Testis (tissue), 2 donors: ENCODE measurements at regions not wholly inside any gene's neighbourhood (a gene's known extent, or its start where the extent isn't known, plus 50 kb on each side); places are given as distances from the start of the nearest gene placed in this dataset.

Experiments
- CTCF ChIP-seq, 3 experiments: fragments of 450-650 bp in 2 of 3; fragments of 200-600 bp in 1 of 3; sonication (generic) in 1 of 3; IDR thresholded peaks; one replicate each; pipeline ENCODE4 v1.5.1; 2016 to 2019; ENCODE audit warnings: antibody characterized with exemption in 3 of 3, mild to moderate bottlenecking in 2 of 3, moderate library complexity in 1 of 3
- POLR2A ChIP-seq: fragments of 450-650 bp; IDR thresholded peaks from one replicate; pipeline ENCODE4 v1.6.1; 2017; ENCODE audit warnings: antibody characterized with exemption, mild to moderate bottlenecking, moderate library complexity

DNA sequence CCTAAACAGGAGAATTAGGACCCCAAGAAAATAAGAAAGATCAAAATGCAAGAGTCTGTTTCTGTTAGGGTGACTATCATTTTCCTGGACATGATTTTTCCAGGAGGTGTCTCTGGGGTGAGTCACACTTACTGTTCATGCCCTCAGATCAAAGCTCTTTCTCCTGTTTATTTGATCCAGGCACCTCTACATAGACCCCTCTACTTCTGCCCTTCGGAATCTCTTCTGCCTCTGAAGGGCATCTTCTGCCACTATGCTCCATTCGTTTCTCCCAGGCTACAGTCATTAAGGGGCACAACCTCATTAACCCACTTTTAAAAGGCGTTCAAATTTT is 1328.0 kb downstream of the GATA3 start:
- TF ChIP-seq CTCF (IDR thresholded peaks at IDR 0.05) (no peak), POLR2A (no peak)
